H9 (cell line): ENCODE measurements at regions not wholly inside any gene's neighbourhood (a gene's known extent, or its start where the extent isn't known, plus 50 kb on each side); places are given as distances from the start of the nearest gene placed in this dataset.

Source experiments
- DNase-seq: peaks from one replicate; pipeline ENCODE4 v3.0.0-alpha.2; 2017
- H2AFZ ChIP-seq: one replicate; pipeline ENCODE4 v1.6.1; 2013; ENCODE audit warnings: mild to moderate bottlenecking, low read length, control low read depth, moderate library complexity
- H2AK5ac ChIP-seq: 2 replicates; pipeline ENCODE4 v1.6.1; 2013; ENCODE audit warnings: low read length, control low read depth, mixed read lengths; ENCODE audit not compliant: insufficient read length
- H2BK120ac ChIP-seq: one replicate; pipeline ENCODE4 v1.6.1; 2013; ENCODE audit warnings: low read depth, mild to moderate bottlenecking, low read length, control low read depth, inconsistent platforms; ENCODE audit not compliant: poor library complexity, severe bottlenecking
- H2BK12ac ChIP-seq: 2 replicates; pipeline ENCODE4 v1.6.1; 2013; ENCODE audit warnings: low read length, control low read depth, mixed read lengths, low read depth; ENCODE audit not compliant: insufficient read length
- H2BK15ac ChIP-seq: 2 replicates; pipeline ENCODE4 v1.6.1; 2013; ENCODE audit warnings: low read depth, low read length, control low read depth
- H2BK20ac ChIP-seq: one replicate; pipeline ENCODE4 v1.6.1; 2013; ENCODE audit warnings: low read depth, mild to moderate bottlenecking, low read length, control low read depth, inconsistent platforms; ENCODE audit not compliant: poor library complexity, severe bottlenecking
- H2BK5ac ChIP-seq: 2 replicates; pipeline ENCODE4 v1.6.1; 2013; ENCODE audit warnings: low read length, control low read depth, mixed read lengths; ENCODE audit not compliant: insufficient read length
- H3K14ac ChIP-seq: 2 replicates; pipeline ENCODE4 v1.6.1; 2013; ENCODE audit warnings: low read length, control low read depth; ENCODE audit not compliant: insufficient read depth
- H3K18ac ChIP-seq: 2 replicates; pipeline ENCODE4 v1.6.1; 2013; ENCODE audit warnings: low read depth, mild to moderate bottlenecking, mixed read lengths, low read length, control low read depth; ENCODE audit not compliant: insufficient read length
- H3K23ac ChIP-seq: 2 replicates; pipeline ENCODE4 v1.6.1; 2013; ENCODE audit warnings: low read length, control low read depth, mixed read lengths, low read depth; ENCODE audit not compliant: insufficient read length
- H3K23me2 ChIP-seq: 2 replicates; pipeline ENCODE4 v1.6.1; 2013; ENCODE audit warnings: low read depth, mild to moderate bottlenecking, mixed read lengths, low read length, control low read depth; ENCODE audit not compliant: insufficient read length, poor library complexity, severe bottlenecking
- H3K27ac ChIP-seq: 2 replicates; pipeline ENCODE4 v1.5.1; 2013; ENCODE audit warnings: low read length, control low read depth, mixed read lengths, low read depth; ENCODE audit not compliant: insufficient read length
- H3K27me3 ChIP-seq: 2 replicates; pipeline ENCODE4 v1.6.1; 2013; ENCODE audit warnings: low read length, control low read depth, inconsistent platforms; ENCODE audit not compliant: insufficient read depth
- H3K4ac ChIP-seq: 2 replicates; pipeline ENCODE4 v1.6.1; 2013; ENCODE audit warnings: low read depth, mild to moderate bottlenecking, control low read depth, inconsistent platforms, low read length, moderate library complexity
- H3K4me1 ChIP-seq: 2 replicates; pipeline ENCODE4 v1.6.1; 2013; ENCODE audit warnings: low read length, control low read depth, inconsistent platforms; ENCODE audit not compliant: insufficient read depth
- H3K4me2 ChIP-seq: 2 replicates; pipeline ENCODE4 v1.6.1; 2013; ENCODE audit warnings: low read length, control low read depth, mixed read lengths; ENCODE audit not compliant: insufficient read length, insufficient read depth
- H3K56ac ChIP-seq: 2 replicates; pipeline ENCODE4 v1.6.1; 2013; ENCODE audit warnings: low read depth, mild to moderate bottlenecking, mixed read lengths, low read length, control low read depth; ENCODE audit not compliant: insufficient read length
- H3K79me1 ChIP-seq: 2 replicates; pipeline ENCODE4 v1.6.1; 2013; ENCODE audit warnings: low read depth, mild to moderate bottlenecking, moderate library complexity, low read length, control low read depth, inconsistent platforms; ENCODE audit not compliant: insufficient read depth, poor library complexity, severe bottlenecking
- H3K79me2 ChIP-seq: 2 replicates; pipeline ENCODE4 v1.6.1; 2013; ENCODE audit warnings: low read length, control low read depth, inconsistent platforms; ENCODE audit not compliant: insufficient read depth
- H3K9ac ChIP-seq: 2 replicates; pipeline ENCODE4 v1.6.1; 2013; ENCODE audit warnings: low read length, control low read depth, mixed read lengths; ENCODE audit not compliant: insufficient read length; ENCODE audit errors: extremely low read depth
- H3K9me3 ChIP-seq: one replicate; pipeline ENCODE4 v1.6.1; 2013; ENCODE audit warnings: low read depth, low read length, inconsistent platforms; ENCODE audit not compliant: control insufficient read depth
- H3T11ph ChIP-seq: one replicate; pipeline ENCODE4 v1.6.1; 2013; ENCODE audit warnings: mild to moderate bottlenecking, low read length, control low read depth, inconsistent platforms
- H4K20me1 ChIP-seq: one replicate; pipeline ENCODE4 v1.6.1; 2013; ENCODE audit not compliant: control insufficient read depth, insufficient read length, insufficient read depth
- H4K5ac ChIP-seq: 2 replicates; pipeline ENCODE4 v1.6.1; 2013; ENCODE audit warnings: low read depth, mild to moderate bottlenecking, mixed read lengths, low read length, control low read depth; ENCODE audit not compliant: insufficient read length
- H4K8ac ChIP-seq: replicated peaks from 2 replicates; pipeline ENCODE4 v1.6.1; 2013; ENCODE audit warnings: low read length, control low read depth, mixed read lengths, low read depth; ENCODE audit not compliant: insufficient read length
- H4K91ac ChIP-seq: 2 replicates; pipeline ENCODE4 v1.6.1; 2013; ENCODE audit warnings: low read depth, mild to moderate bottlenecking, moderate library complexity, mixed read lengths, low read length, control low read depth; ENCODE audit not compliant: insufficient read length
- H3K27ac Mint-ChIP-seq, 3 experiments: 2 replicates in 2 of 3; 3 replicates in 1 of 3; pipeline ENCODE4 v1.8.0; 2020 to 2021; ENCODE audit warnings: mixed read lengths in 3 of 3, mild to moderate bottlenecking in 1 of 3, moderate library complexity in 1 of 3
- H3K27me3 Mint-ChIP-seq: 2 replicates; pipeline ENCODE4 v1.8.0; 2021; ENCODE audit warnings: low read depth, mild to moderate bottlenecking, moderate library complexity, mixed read lengths
- H3K36me3 Mint-ChIP-seq, 3 experiments: 2 replicates in 2 of 3; 3 replicates in 1 of 3; pipeline ENCODE4 v1.8.0; 2020 to 2021; ENCODE audit warnings: low read depth in 3 of 3, mixed read lengths in 3 of 3; ENCODE audit not compliant: insufficient read depth in 1 of 3
- H3K4me1 Mint-ChIP-seq, 2 experiments: 2 replicates each; pipeline ENCODE4 v1.8.0; 2020; ENCODE audit warnings: mixed read lengths in 2 of 2
- H3K4me3 Mint-ChIP-seq, 2 experiments: 2 replicates in 1 of 2; 3 replicates in 1 of 2; pipeline ENCODE4 v1.8.0; 2020 to 2021; ENCODE audit warnings: mild to moderate bottlenecking in 2 of 2, mixed read lengths in 2 of 2, moderate library complexity in 1 of 2
- H3K9me3 Mint-ChIP-seq, 2 experiments: 2 replicates in 1 of 2; 3 replicates in 1 of 2; pipeline ENCODE4 v1.8.0; 2020; ENCODE audit warnings: mild to moderate bottlenecking in 2 of 2, mixed read lengths in 2 of 2, moderate library complexity in 1 of 2
- WGBS: extraction: QIAGEN DNeasy Blood & Tissue Kit; methylation state at CpG from one replicate; pipeline ENCODE4 v1.1.7; 2013; ENCODE audit warnings: missing lambda C conversion rate, low lambda C conversion rate, mixed read lengths; ENCODE audit not compliant: insufficient read length; ENCODE audit errors: extremely low coverage; 5-methylcytosine and 5-hydroxymethylcytosine counted together
- TF ChIP-seq, protein P1 (sequence below): fragments of 200-600 bp; sonication (generic); conservative IDR thresholded peaks from 3 replicates; pipeline ENCODE4 v1.8.0; 2021; ENCODE audit warnings: antibody characterized with exemption, mild to moderate bottlenecking

DNA sequence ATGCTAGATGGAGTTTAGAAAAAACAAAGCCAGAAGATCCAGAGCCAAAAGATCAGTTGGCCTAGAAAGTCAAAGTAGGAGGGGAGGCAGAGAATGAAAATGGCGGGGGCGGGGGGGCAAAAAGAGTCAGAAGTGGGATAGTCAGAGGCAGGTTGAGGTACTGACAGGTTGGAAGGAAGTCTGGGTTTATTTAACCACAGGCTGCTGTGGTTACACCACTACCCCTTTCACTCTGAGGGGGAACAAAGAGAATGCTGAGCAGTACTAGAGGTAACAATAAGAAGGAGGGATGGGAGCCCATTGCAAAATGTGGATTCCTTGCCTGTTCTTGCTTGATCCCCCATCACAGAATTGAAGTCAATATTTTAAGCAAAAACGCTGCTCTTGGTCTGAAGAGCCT is 111.8 kb downstream of the CAVIN4 start:
- no peaks in the 10 kb centered on the region for H3K79me2 ChIP-seq
- no peak overlapping the region for H4K91ac ChIP-seq
- no peak overlapping the region for H2BK20ac ChIP-seq
- no peaks in the 10 kb centered on the region for H3K79me1 ChIP-seq
- Mint-ChIP-seq H3K27me3 (no peaks in the 10 kb centered on the region; the same call in 1 of the 2 replicates), H3K9me3 (peaks cover 5 to 17% of the 10 kb centered on the region in 2 experiments; a peak in 3 of 5 replicates), H3K4me3 (no peak overlapping the region), H3K36me3 (peaks cover 0 to 14% (median 2%) of the 10 kb centered on the region in 3 experiments; a peak in 6 of 7 replicates), H3K27ac (no peak overlapping the region), H3K4me1 (peaks cover 14 to 21% of the 10 kb centered on the region in 2 experiments)
- peaks cover 5% of the 10 kb centered on the region; the same call in 1 of the 2 replicates for H3K4me1 ChIP-seq
- no peak overlapping the region for H2AFZ ChIP-seq
- no peak overlapping the region for H3K4ac ChIP-seq
- no peak overlapping the region for H3T11ph ChIP-seq
- TF ChIP-seq, protein P1, sequence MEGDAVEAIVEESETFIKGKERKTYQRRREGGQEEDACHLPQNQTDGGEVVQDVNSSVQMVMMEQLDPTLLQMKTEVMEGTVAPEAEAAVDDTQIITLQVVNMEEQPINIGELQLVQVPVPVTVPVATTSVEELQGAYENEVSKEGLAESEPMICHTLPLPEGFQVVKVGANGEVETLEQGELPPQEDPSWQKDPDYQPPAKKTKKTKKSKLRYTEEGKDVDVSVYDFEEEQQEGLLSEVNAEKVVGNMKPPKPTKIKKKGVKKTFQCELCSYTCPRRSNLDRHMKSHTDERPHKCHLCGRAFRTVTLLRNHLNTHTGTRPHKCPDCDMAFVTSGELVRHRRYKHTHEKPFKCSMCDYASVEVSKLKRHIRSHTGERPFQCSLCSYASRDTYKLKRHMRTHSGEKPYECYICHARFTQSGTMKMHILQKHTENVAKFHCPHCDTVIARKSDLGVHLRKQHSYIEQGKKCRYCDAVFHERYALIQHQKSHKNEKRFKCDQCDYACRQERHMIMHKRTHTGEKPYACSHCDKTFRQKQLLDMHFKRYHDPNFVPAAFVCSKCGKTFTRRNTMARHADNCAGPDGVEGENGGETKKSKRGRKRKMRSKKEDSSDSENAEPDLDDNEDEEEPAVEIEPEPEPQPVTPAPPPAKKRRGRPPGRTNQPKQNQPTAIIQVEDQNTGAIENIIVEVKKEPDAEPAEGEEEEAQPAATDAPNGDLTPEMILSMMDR = no peak
- no peak overlapping the region for H4K8ac ChIP-seq
- H3K23me2 ChIP-seq = no peaks in the 10 kb centered on the region
- no peak overlapping the region for H3K27ac ChIP-seq
- no peak overlapping the region for H2AK5ac ChIP-seq
- H4K5ac ChIP-seq = no peak overlapping the region
- no peak overlapping the region for H3K14ac ChIP-seq
- no peak overlapping the region for H2BK5ac ChIP-seq
- H3K4me2 ChIP-seq = no peak overlapping the region
- no peak overlapping the region for H3K18ac ChIP-seq
- H2BK12ac ChIP-seq = no peak overlapping the region
- no peak overlapping the region for H3K23ac ChIP-seq
- no peaks in the 10 kb centered on the region for H4K20me1 ChIP-seq
- H3K9ac ChIP-seq = no peak overlapping the region
- H3K27me3 ChIP-seq = no peaks in the 10 kb centered on the region
- H3K9me3 ChIP-seq = no peaks in the 10 kb centered on the region
- no peak overlapping the region for H2BK15ac ChIP-seq
- no peak overlapping the region for H2BK120ac ChIP-seq
- DNase-seq = no peak
- no CpG with 5 or more reads among the region's 3 CpGs for WGBS
- H3K56ac ChIP-seq = no peak overlapping the region
